CD4-positive, alpha-beta T cell treated with Interleukin-4 for 4 hours (primary cell): ENCODE measurements at regions not wholly inside any gene's neighbourhood (a gene's known extent, or its start where the extent isn't known, plus 50 kb on each side); places are given as distances from the start of the nearest gene placed in this dataset.
"Not testable (repeated sequence)": the region's sequence is repeated elsewhere in the genome, so short reads cannot be mapped to it uniquely, and the experiment has no call there.

Experiments
- DNase-seq: peaks from one replicate; pipeline ENCODE4 v3.0.0-alpha.2; 2020

DNA sequence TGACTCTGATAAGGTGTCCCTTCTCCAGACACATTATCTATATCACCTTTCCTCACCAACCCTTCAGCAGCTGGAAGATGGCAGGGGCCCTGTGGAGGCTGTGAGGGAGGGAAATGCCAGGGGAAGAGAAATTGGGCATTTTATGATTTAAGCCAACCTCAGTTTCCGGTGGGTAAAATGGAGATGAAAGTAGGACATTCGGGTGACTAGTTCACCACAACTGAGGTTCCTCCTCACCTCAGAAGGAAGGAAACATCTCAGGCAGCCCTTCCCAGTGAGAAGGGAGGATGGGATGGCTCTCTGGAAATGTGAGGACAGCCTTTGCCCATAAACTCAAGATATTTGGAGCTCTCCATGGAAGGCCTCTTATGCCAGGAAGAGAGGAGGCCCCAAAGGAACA, 251.5 kb downstream of the MID1IP1 start:
- DNase-seq, result no peak

DNA sequence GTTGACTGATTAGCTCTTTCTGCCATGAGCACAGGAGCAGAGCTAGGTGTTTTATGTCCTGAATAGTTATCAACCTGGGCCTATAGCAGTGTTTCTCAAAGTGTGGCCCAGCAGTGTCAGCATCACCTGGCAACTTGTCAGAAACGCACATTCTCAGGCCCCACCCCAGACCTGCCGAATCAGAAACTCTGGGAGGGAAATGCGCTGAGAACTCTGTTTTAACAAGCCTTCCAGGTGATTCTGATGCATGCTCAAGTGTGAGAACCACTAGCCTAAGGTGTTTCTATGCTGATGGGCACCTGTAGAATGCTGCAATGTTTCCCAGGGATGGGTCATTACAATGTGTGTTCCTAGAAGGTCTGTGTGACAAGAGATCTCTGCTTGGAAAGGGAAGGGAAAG, 257.5 kb downstream of the MID1IP1 start:
- no peak for DNase-seq

DNA sequence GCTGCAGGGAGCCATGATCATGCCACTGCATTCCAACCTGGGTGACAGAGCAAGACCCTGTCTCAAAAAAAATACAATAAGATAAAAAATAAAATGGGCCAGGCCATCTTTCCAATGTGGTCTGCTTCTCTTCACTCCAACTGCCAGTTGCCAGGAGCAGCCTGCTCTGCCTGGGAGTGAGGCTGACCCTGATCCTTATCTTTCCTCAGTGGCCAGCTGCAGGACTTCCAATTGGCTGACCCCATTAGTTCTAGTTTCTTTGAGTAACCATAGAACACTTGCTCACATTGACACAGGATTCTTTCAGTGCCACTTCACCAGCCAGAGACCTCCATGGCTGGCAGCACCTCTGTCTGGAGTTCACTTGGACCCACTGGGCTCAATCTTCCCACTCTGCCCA, 258.6 kb downstream of the MID1IP1 start:
- DNase-seq, result no peak

DNA sequence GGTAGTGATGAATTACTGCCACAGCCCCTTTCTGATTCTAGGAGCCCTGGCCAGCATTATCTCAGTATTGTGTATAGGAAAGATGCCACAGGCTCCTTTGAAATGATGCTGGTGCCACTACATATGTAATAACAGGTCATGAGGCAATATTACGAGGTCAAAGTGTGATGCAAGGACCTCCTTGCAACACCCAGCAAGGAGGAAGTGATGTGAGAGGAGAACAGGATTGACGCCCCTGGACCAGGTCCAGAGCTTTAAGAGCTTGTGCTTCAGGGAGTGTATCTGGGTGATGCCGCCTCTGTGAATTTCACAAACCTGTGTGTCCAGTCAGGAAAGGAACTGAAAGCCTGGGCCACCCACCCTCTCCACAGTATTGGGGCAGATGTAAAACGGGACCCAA, 261.8 kb downstream of the MID1IP1 start:
- no peak for DNase-seq

DNA sequence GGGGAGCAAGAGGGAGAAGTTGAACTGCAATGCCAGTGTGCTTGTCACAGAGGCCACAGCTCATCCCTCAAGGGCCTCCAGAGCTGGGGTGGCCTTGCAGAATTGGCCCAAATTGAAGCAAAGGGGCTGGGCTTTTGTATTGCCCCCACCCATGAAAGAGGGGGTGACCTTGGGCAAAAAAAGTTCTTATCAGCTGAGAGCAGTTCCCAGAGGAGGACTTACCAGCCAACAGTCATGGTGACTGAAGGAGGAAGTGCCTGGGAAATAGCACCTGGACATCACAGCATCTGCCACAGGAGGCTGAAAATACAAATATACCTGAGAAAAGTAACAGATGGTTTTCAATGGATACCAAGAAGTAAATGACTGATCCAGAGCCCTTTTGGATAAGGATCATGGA, 262.4 kb downstream of the MID1IP1 start:
- DNase-seq, result no peak

DNA sequence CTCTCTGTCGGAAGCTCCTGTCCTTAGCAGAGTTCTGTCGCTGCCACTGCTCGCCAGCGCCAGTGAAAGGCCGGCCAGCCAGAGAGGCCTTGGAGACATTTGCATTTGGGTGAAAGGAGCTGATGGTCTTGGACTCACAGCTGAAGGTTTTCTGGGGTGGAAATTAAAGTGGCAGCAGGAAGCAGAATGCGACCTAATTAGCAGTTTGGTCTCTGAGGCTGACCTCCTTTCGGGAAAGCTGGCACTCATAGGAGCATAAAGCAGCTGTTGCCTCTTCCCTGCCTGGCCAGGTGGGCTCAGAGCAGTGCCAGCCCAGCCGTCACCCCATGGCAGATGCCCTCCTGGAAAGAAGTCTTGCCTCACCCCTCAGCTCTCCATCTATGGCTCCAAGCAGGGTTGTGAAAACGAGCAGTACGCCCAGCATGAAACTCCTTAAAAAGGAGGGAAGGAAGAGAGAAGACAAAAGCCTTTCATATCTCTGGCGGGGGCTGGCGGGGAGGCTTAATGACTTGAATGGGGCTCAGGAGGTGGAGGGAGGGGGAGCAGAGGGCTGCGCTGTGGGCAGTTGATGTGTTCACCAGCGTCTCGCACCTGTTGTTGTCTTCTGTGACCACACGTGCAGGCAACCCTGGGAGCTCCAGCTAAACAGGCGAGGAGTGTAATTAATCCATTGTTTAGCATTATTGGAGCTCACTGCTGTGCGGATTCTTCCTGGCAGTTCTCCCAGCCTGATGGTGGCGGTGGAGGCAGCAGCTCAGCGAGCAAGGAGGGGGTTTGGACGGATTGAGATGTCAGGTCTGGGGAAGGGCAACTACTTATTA, 264.0 kb downstream of the MID1IP1 start:
- no peak for DNase-seq

DNA sequence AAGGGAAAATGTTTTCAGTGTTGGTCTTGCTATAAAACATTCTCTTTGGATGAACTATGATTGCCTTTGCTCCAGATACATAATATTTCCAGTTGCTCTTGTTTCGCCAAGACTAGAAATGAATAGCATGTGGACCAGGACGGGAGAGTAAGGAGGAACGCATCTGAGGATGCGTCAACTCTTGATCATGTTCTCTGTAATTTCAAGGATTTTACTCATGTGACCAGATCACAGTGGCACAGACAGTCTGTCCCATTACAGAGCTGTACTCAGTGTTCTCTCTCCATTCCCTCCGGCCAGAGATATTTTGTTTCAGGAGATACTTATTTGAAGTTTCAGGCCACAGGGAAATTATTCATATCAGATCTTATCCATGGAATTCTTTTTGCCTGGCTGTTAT, 266.6 kb downstream of the MID1IP1 start:
- DNase-seq, result no peak

DNA sequence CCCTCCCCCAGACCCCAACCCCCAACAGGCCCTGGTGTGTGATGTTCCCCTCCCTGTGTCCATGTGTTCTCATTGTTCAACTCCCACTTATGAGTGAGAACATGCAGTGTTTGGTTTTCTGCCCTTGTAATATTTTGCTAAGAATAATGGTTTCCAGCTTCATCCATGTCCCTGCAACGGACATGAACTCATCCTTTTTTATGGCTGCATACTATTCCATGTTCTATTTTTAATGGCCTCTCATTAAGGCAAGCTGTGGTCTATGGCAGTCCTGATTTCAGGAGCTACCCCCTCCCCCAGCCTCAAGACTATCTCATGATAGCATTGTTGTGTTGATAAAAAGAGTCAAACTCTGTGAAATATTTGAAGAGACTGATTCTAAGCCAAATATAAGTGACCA, 267.4 kb downstream of the MID1IP1 start:
- not testable (repeated sequence) for DNase-seq

DNA sequence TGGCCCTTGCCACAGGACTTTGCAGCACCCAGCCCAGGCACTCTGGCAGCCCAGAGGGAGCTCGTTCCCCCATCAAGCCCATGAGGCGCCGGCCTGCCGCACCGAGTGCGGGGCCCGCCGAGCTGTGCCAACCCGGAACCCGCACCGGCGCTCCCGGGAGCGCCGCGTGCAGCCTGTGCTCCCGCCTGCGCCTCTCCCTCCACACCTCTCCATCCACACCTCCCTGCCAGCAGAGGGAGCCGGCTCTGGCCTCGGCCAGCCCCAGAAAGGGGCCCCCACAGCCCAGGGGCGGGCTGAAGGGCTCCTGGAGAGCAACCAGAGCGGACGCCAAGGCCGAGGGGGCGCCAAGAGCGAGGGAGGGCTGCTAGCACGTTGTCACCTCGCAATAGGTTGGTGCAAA, 268.8 kb downstream of the MID1IP1 start:
- DNase-seq, result no peak

DNA sequence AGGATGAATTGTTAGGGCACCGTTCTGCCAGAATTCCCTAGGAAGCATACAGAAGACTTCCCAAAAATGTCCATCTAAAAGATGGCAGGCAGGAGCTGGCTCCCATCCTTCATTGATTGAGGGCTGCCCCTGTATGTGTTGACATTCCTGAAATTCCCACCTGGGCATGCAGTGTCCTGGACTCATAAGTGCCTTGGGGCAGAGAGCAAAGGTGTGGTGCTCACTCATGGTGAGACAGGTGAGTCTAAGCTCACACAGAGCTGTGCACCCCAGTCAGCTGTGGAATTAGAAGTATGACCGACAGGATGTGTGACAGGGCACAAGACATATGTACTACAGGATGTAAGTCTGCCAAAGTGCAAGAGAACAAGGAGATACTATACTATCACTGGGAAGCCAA, 271.9 kb downstream of the MID1IP1 start:
- no peak for DNase-seq

DNA sequence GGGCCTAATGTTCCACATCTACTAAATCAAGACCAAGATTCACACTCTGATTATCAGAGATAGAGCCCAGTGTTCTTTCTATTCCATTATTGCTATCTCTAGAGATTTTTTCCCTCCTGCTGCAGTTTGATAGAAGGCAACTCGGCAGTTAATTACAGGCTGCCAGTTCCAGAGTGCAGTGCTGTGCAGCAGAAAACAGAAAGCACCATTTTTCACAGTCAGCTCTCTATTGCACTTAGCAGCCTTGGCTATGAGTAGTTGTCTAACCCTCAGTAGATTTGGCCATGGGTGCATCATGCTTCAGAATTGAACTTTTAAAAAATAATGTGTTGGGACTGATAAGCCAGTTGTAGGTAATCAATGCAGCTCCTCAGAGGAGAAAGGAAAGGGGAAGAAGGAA, 295.3 kb downstream of the MID1IP1 start:
- no peak for DNase-seq

DNA sequence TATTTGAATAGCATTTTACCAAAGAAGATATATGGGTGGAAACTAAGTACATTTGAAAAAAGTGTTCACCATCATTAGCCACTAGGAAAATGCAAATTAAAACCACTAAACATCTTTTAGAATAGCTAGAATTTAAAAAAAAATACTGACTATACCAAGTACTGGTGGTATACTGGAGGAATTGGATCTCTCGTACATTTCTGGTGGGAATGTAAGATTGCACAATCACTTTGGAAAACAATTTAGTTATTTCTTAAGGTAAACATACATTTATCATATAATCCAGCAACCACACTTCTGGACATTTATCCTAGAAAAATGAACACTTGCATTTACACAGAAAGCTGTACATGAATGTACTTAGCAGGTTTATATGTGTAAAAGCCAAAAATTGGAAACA, 303.5 kb downstream of the MID1IP1 start:
- no peak for DNase-seq

DNA sequence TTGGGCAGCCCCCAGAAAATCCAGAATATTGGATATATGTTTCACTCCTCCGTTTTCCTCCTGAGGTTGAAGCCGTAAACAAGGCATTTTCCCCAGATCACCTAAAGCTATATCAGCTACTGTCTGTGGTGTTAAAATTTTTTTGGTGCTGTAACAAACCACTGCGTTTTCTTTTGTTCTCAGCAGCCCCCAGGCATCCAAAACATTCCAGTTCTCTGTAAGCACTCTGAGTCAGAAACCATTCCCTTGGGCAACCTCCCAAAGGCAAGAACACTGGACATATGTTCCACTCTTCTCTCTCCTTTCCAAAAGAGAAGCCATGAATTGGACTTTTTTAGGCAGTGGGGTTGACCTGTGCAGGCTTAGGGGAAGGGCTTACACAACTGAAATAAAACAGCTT, 310.9 kb downstream of the MID1IP1 start:
- no peak for DNase-seq

DNA sequence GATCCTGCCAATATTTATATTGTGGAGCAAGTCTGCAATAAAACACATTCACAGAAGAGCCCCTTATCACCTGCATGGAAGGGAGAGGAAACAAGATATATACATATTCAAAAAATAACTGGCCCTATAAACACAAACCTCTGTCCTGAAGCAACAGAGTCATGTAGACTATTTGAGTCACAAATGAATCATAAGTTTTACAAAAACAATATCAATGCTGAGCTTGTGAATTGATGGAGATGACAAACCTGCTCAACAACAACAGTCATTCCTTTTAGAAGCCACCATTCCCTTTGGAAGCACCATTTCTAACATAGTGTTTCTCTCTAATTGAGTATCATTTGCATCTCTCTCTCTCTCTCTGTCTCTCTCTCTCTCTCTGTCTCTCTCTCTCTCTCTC, 313.9 kb downstream of the MID1IP1 start:
- DNase-seq, result no peak

DNA sequence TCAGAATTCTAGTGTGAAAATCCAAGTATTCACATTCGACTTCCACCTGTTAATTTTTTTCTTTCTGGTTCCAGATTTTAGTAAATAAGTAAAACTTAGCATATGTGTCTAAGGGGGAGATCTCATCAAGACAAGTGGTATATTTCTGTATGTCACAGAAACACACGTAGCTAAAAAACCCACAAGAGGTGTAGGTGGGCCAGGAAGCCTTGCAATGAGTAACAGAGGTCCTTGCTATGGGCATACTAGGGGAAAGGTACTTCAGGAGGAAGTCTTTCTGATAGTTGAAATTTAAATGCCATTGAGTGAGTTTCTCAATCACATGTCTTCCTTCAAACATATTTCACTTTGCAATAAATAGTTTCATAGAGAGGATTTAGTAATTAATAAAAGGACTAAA, 315.8 kb downstream of the MID1IP1 start:
- DNase-seq, result no peak

DNA sequence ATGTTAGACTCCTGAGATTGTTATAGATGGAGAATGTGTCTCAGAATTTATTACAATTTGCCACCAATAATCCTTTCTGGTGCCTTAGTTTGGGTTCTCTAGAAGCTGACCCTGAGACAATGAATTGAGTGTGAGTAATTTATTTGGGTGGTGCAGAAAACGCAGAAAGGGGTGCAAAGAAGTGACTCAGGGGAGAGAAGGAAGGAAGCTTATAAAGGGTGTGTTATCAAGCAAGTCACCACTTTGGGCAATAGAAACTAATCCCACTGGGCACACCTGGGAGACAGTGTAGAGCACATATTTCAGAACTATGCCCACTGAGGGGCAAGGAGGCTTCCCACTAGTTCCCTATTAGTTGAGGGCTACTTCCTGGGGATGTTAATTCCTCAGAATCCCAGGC, 320.6 kb downstream of the MID1IP1 start:
- no peak for DNase-seq

DNA sequence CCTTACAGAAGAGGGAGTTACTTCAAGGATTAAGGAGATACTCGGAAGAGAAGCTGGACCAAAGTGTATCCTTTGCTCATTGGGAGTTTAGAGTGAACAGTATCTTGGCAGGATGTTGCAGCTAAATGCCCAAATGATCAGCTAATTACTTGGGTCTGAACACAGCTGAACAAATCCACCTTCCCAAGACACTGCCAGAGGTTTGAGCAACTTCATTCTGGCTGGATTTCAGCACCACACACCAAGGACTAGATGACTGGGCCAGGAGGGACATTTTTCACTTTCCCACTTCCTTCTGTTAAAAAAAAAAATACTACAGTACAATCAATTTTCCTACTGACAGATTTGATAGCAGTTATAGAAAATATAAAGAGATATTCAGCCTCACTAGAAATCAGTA, 324.6 kb downstream of the MID1IP1 start:
- no peak for DNase-seq

DNA sequence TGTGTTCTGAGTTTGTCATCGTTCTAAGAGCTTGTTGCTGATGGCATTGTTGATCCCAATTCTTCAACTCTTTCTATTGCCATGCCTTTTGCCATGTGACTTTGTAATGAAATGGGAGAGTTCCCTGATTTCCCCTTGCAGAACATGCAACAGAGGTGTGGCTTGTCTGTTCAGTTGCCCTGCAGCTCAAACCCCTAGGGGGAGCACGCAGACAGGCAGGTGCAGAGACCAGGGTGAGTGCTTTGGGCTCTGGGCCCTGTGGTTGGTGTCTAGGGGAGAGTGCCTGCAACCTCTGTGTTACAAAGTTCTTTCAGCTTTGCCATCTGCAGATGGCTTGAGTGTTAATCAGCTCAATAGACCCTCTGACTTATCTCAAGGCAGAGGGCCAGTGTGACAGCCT, 332.7 kb downstream of the MID1IP1 start:
- DNase-seq, result no peak

DNA sequence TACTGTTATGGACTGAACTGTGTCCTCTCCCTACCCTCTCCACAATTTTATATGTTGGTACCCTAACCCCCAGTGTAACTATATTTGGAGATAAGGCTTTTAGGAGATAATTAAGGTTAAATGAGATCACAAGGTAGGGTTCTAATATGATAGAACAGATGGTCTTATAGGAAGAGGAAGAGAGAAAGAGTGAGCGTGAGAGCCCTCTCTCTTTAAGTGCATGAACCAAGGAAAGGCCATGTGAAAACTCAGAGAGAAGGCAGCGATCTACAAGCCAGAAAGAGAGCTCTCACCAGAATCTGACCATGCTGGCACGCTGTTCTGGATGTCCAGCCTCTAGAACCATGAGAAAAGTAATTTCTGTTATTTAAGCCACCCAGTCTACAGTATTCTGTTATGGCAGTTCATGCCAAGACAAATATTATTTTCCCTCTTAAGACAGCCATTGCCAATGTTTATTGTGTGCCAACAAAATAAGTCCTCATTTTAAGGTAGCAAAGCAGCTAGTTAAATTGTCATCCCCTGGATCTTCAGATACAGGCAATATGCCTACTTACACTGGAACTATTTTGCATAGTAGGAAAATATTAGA, 336.2 kb downstream of the MID1IP1 start:
- DNase-seq, result no peak

DNA sequence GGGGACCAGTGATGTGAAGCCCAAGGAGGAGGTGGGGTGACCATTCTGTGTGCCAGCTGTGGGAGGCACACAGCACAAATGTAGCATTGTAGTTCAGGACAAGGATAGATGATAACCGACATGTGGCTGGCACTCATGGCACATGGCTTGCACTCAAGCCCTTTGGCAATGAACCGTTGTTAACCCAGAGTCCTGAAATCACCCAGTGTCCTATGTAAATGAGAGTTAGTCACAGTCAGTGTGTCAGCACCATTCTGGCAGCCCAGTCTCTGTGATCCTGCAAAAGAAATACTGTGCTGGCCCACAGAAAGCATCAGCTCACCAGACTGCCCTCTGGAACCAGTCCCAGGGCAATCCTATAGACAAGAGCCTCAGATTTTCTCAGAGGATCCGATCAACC, 339.3 kb downstream of the MID1IP1 start:
- no peak for DNase-seq

DNA sequence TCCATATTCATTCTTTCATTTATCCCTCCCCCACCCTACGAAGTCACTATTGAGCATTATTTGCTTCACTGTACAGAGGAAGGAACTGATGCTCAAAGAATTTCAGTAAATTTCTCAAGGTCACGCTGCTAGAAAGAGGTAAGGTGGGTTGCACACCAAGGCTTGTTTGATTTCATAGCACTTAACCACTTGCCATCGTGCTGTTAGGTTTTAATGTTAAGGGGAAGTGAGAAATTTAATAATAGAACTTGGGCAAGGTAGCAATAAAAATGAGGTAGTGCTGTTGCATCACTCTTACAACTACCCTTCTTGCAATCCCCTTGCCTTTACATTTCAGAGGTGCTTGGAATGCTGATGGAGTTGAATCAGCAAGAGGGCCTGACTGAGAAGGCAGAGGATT, 343.1 kb downstream of the MID1IP1 start:
- DNase-seq, result no peak

DNA sequence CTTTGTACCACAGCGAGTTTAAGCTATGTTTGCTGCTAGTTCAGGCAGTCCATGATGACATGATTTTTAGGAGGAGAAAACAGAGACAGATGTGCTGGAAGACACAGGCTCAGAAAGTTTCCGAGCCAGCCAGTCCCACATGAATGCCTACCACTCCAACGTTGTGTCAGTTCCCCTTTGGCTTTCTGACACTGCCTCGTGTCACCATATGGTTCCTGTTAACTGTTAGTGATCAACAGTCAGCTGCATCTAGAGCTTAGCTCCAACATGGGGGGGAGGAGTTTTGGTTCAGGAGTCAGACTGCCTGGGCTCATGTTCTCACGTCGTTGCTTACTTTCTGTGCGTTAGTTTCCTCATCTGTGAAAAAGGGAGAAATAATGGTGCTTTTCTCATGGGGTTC, 343.7 kb downstream of the MID1IP1 start:
- no peak for DNase-seq

DNA sequence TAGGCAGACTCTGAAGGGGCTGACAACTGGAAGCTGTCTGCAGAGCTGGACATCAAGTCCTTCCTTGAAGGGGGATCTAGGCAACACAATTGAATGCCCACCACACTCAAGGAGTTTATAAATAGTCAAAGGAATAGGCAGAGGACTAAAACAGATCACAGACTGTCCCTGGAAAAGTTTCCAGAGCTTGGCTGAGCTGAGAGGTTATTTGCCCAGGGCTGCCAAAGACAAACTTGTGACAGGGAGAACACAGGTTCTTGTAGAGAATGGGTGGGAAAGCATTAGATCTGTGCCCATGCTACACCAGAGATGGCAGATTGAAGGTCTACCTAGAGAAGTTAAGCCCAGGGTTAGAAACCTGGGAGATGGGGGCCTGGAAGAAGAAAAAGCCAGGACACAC, 344.6 kb downstream of the MID1IP1 start:
- DNase-seq, result no peak

DNA sequence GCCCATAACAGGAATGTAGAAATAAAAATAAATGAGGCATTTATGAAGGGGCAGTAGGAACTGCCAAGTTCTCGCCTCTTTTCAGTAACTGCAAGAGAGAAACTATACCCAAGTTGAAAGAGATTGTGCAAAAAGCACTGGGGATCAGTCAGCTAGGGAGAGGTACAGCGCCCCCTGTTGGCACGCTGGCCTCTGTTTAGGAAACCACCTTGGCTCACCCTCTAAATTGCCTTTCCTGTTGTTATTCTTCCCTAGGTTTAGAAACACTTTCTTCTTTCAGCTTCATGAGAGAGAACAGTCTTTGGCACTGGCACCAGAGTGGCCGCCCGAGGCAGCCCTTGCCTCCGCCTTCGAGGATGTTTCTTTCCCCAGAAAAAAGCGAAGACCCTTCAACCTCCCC, 348.5 kb downstream of the MID1IP1 start:
- peak; percentile 36 for DNase-seq

DNA sequence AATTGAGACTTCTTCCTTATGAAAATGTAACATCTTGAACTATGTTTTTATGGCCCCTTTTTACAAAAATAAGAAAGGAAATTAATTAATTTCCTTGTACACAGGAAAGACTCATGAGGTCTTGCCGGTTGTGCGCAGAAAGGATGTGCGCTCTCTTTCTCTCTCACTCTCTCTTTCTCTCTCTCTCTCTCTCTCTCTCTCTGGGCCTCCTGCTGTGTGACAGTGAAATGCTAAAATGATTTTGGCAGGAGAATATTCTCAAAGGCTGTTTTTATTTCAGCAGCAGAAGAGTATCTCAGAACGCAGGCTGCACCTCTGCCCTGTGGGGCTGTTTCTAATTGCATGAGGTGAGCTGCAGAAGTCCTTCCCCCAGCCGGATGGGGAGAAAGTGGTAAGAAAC, 349.0 kb downstream of the MID1IP1 start:
- DNase-seq, result no peak
